Caki2 (cell line): ENCODE measurements at regions not wholly inside any gene's neighbourhood (a gene's known extent, or its start where the extent isn't known, plus 50 kb on each side); places are given as distances from the start of the nearest gene placed in this dataset.

Source experiments
- DNase-seq: peaks from one replicate; pipeline ENCODE4 v3.0.0-alpha.2; 2015; ENCODE audit warnings: low read depth
- in situ Hi-C: cut with HindIII; loops from 2 replicates; pipeline ENCODE4 v1.10.0; 2016; ENCODE audit warnings: low sequenced_read_pairs, low pct_unique_long_range_greater_than_20kb, mixed read lengths

GRCh38 chr13:82675024-82675423 lies 1207.2 kb downstream of the SLITRK1 start:
- in situ Hi-C loops: no loop called here
- no peak for DNase-seq

- in situ Hi-C loops: no loop called here
- DNase-seq: no peak
Observed at GRCh38 chr13:82674546-82674945, 1207.7 kb downstream of the SLITRK1 start.

GRCh38 chr13:82672248-82672647 lies 1210.0 kb downstream of the SLITRK1 start:
- no peak for DNase-seq
- in situ Hi-C loops: no loop called here

- in situ Hi-C loops: no loop called here
- DNase-seq: no peak
Observed at GRCh38 chr13:82664183-82664582, 1218.1 kb downstream of the SLITRK1 start.

- DNase-seq: no peak
- in situ Hi-C loops: no loop called here
Observed at GRCh38 chr13:82661126-82661525, 1221.1 kb downstream of the SLITRK1 start.

- in situ Hi-C loops: no loop called here
- DNase-seq: no peak
Observed at GRCh38 chr13:82658811-82659210, 1223.5 kb downstream of the SLITRK1 start.

- in situ Hi-C loops: no loop called here
- no peak for DNase-seq
Observed at GRCh38 chr13:82657471-82657870, 1224.8 kb downstream of the SLITRK1 start.

- DNase-seq: no peak
- in situ Hi-C loops: no loop called here
Observed at GRCh38 chr13:82654861-82655855, 1227.1 kb downstream of the SLITRK1 start.

GRCh38 chr13:82654143-82654542 lies 1228.1 kb downstream of the SLITRK1 start:
- DNase-seq: no peak
- in situ Hi-C loops: no loop called here

GRCh38 chr13:82647540-82647939 lies 1234.7 kb downstream of the SLITRK1 start:
- DNase-seq: no peak
- in situ Hi-C loops: no loop called here

GRCh38 chr13:82636119-82636518 lies 1246.2 kb downstream of the SLITRK1 start:
- no peak for DNase-seq
- in situ Hi-C loops: no loop called here

- in situ Hi-C loops: no loop called here
- DNase-seq: no peak
Observed at GRCh38 chr13:82634946-82635345, 1247.3 kb downstream of the SLITRK1 start.

- no peak for DNase-seq
- in situ Hi-C loops: no loop called here
Observed at GRCh38 chr13:82627183-82627582, 1255.1 kb downstream of the SLITRK1 start.

GRCh38 chr13:82625717-82626116 lies 1256.6 kb downstream of the SLITRK1 start:
- no peak for DNase-seq
- in situ Hi-C loops: no loop called here

- no peak for DNase-seq
- in situ Hi-C loops: no loop called here
Observed at GRCh38 chr13:82615043-82615442, 1267.2 kb downstream of the SLITRK1 start.

GRCh38 chr13:82614086-82614485 lies 1268.2 kb downstream of the SLITRK1 start:
- in situ Hi-C loops: no loop called here
- no peak for DNase-seq

- in situ Hi-C loops: no loop called here
- DNase-seq: no peak
Observed at GRCh38 chr13:82606008-82606407, 1276.3 kb downstream of the SLITRK1 start.

GRCh38 chr13:82597747-82598146 lies 1284.5 kb downstream of the SLITRK1 start:
- no peak for DNase-seq
- in situ Hi-C loops: no loop called here

- DNase-seq: no peak
- in situ Hi-C loops: no loop called here
Observed at GRCh38 chr13:82593239-82593638, 1289.0 kb downstream of the SLITRK1 start.

GRCh38 chr13:82571653-82572052 lies 1310.6 kb downstream of the SLITRK1 start:
- DNase-seq: no peak
- in situ Hi-C loops: no loop called here
